ENCODE measurements at regions not wholly inside any gene's neighbourhood (a gene's known extent, or its start where the extent isn't known, plus 50 kb on each side); places are given as distances from the start of the nearest gene placed in this dataset.

DNA sequence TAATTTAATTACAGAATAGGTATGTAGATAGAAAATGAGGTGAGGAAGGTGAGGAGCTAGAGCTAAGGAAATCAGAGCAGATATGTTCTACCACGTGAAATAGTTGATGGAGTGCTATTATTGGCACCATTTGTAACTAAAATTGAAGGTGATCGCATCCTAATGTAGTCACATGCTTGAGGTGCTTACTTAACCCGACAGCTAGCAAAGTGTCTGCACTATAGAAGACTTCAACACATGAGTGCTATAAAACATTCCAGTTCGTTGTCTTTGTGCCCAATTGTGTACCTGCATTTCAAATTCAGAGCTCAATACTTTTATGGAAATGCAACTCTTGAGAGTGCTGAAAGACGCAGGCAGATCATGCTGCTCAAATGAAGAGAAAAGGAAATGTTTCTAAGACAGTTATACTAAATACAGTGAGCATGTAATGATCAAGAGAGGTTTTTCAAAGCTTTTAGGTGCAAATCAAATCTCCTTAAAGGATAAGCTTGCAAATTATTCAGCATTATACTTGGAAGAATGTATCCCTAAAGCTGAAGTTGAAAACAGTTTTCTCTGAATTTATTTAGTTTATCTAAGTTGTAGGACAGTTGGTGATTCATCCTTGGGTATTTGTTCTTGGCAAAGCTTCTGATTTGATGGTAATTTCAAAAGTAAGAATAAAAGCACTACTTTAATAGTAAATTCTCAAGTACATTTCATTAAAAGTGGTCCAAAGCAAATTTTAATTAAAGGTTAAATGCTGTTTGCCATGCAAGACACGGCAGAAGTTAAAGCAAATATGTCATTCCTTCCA is 223.9 kb upstream of the EPHA5 start:
- no peak for TF ChIP-seq POLR2A (IDR thresholded peaks at IDR 0.05)
- TF ChIP-seq, protein P1, sequence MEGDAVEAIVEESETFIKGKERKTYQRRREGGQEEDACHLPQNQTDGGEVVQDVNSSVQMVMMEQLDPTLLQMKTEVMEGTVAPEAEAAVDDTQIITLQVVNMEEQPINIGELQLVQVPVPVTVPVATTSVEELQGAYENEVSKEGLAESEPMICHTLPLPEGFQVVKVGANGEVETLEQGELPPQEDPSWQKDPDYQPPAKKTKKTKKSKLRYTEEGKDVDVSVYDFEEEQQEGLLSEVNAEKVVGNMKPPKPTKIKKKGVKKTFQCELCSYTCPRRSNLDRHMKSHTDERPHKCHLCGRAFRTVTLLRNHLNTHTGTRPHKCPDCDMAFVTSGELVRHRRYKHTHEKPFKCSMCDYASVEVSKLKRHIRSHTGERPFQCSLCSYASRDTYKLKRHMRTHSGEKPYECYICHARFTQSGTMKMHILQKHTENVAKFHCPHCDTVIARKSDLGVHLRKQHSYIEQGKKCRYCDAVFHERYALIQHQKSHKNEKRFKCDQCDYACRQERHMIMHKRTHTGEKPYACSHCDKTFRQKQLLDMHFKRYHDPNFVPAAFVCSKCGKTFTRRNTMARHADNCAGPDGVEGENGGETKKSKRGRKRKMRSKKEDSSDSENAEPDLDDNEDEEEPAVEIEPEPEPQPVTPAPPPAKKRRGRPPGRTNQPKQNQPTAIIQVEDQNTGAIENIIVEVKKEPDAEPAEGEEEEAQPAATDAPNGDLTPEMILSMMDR (IDR thresholded peaks at IDR 0.05): no peak

All from uterus (tissue), 2 donors.